HG03469 (cell line): ENCODE measurements at regions not wholly inside any gene's neighbourhood (a gene's known extent, or its start where the extent isn't known, plus 50 kb on each side); places are given as distances from the start of the nearest gene placed in this dataset.
A peak's percentile ranks its signal among the peaks of the same experiment; 100 is the strongest.
"Not testable (repeated sequence)": the region's sequence is repeated elsewhere in the genome, so short reads cannot be mapped to it uniquely, and the experiment has no call there.

Experiments
- ATAC-seq: cut with Tn5 transposase; IDR thresholded peaks from one replicate; pipeline ENCODE4 v1.9.1; 2021; ENCODE audit warnings: mild to moderate bottlenecking, moderate library complexity, moderate number of reproducible peaks; ENCODE audit not compliant: unreplicated experiment

DNA sequence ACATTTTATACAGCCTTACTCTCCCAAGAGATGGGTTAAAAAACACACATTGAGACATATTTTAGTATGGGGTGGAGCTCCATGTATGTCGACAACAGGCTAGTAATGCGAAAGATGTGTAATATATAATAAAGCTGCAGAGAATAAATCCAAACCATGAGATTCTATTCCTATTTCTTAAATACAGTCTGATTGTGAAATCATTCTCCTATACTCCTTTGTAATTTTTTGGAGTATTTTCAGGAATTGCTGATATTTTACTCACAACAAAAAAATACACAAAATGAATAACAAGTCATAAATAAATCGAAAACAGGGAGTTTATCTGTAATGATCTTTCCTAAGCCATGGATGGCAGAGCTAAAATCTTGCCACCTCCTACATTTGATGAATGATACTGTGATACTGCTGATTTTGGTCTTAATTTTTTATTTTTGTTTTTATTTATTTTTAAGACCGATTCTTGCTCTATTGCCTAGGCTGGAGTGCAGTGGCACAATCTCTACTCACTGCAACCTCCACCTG, 173.5 kb upstream of the KLF6 start:
- ATAC-seq = no peak

DNA sequence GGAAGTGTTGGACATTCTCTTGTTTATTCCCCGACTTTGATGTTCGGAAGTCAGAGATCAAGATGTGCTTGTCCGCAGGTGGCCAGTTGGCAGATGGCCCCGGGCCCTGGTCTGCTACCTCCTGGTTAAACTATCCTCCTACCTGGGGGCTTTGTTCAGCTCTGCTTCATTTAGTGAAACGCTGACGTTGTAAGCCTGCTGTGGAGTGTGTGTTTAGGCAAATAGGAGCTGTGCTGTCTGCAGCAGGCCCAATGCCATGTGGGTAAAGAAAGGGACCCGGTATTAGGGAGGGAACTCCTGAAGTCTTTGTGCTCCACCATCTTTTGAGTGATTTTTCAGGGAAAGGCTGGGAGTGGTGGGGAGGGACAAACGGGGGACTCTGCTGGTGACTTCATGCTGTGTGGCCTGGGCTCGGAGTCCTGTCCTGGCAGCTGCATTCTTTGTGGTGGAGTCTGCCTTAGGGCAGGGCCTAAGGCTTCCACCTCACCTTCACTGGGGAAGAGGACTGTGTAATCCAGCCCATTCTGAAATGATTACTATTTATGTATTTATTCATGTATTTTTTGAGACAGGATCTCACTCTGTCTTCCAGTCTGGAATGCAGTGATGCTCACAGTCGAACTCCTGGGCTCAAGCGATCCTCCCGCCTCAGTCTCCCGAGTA, 171.1 kb upstream of the KLF6 start:
- ATAC-seq = no peak

DNA sequence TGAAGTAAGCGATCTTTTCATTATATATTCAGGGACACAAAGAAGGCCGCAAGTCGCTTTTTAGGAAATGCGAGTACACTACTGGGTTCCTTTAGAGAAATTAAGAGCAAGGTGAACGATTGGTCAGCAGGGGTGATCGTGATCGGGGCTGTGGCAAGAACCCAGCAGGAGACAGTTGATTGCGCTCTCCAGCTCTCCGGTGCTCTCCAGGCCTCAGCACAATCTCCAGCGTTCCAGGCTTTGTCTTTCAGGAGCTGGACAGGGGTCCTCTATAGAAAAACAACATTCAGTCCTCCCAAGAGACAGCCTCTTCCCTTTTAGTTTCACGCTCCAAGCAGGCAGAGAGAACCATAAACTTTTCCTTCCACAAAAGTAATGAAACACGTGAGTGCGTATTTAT, 170.5 kb upstream of the KLF6 start:
- ATAC-seq = no peak

DNA sequence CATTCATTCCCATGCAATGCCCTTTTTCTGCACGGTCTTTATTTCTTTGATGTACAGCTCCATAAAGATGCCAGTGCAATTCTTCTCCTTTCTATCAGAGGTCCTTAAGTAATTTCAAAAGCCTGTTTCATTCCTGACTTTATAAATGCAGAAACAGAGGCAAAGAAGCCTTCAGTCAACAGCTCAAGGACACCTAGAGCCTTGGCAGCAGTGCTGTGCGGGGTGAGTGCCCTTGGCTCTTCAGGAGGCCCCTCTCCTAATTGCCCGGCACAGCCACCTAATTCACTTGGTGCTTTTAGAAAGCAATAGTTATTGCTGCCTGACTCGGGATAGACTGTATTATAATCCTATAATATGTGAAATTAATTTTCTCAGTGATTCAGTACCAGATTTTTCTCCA, 169.6 kb upstream of the KLF6 start:
- no peak for ATAC-seq

GRCh38 chr10:3954007-3954406, 169.0 kb upstream of the KLF6 start:
- ATAC-seq = not testable (repeated sequence)

- ATAC-seq = no peak
These were observed 167.0 kb upstream of the KLF6 start for GRCh38 chr10:3951993-3952392.

GRCh38 chr10:3950676-3951275, 165.8 kb upstream of the KLF6 start:
- ATAC-seq = no peak

- ATAC-seq = no peak
These were observed 164.7 kb upstream of the KLF6 start for GRCh38 chr10:3949711-3950110.

DNA sequence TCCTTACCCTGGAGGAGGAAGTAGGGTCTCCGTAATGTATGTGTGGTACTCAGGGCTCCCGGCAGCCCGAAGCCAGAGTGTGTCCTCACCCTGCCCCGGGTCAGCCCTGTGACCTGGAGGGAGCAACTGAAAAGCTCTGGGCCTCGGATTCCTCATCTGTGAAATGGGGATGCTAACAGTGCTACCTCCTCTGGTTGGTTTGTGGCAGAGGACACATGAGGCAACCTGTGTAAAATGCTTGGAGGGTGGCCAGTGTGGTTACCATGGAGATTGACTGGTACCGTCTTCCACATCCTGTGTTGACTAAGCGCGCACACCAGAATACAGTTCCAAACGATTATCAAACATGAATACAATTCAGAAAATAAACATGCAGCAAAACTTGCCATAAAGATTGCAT, 163.8 kb upstream of the KLF6 start:
- ATAC-seq = no peak

DNA sequence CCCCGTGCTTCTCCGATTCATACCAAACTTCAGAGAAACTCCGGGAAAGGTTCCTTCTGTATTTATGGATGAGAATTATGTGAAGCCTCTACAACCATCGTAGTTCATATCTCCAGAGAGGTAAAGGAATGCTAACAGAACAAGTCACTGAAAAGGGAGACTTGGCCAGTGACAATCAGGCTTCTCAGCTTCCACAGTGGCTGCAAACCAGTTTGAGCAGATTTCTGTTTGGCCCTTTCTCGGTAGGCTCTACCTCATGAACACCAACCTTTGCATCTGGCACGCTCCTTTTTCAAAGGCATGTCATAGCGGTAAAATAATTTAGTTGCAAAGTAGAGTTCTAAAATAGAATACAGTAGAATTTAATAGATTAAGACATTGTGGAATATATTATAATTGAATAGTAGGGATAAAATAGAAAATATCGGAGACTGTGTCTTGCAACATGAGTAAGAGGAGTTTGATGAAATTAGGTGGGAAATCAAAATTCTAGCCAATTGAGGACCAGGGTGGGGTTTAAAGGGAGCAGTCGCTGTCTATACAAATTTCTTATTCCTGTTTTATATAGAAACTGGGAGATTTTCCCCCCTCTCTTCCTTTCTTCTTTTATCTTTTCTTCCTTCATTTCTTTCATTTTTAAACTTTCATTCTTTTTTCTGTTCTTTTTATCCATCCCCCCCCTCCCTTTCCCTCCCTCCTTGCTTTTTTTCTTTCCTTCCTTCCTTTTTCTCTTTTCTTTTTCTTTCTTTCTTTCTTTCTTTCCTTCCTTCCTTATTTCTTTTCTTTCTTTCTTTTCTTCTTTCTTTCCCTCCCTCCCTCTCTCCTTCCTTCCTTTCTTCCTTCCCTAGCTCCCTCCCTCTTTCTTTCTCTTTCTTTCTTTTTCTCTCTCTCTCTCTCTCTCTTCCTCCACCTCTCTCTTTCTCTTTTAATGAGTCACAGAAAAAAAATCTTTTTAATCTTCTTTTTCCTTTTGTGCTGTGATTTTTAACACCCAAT, 161.5 kb upstream of the KLF6 start:
- ATAC-seq = no peak

- no peak for ATAC-seq
These were observed 160.0 kb upstream of the KLF6 start for GRCh38 chr10:3945026-3945425.

- no peak for ATAC-seq
These were observed 159.6 kb upstream of the KLF6 start for GRCh38 chr10:3944591-3944990.

- no peak for ATAC-seq
These were observed 158.8 kb upstream of the KLF6 start for GRCh38 chr10:3943695-3944257.

- no peak for ATAC-seq
These were observed 158.0 kb upstream of the KLF6 start for GRCh38 chr10:3942937-3943489.

- ATAC-seq = no peak
These were observed 156.7 kb upstream of the KLF6 start for GRCh38 chr10:3941676-3942075.

GRCh38 chr10:3936422-3937040, 151.5 kb upstream of the KLF6 start:
- ATAC-seq = no peak

GRCh38 chr10:3935933-3936359, 150.9 kb upstream of the KLF6 start:
- no peak for ATAC-seq

- peak; percentile 97 for ATAC-seq
These were observed 150.1 kb upstream of the KLF6 start for GRCh38 chr10:3935141-3935540.

DNA sequence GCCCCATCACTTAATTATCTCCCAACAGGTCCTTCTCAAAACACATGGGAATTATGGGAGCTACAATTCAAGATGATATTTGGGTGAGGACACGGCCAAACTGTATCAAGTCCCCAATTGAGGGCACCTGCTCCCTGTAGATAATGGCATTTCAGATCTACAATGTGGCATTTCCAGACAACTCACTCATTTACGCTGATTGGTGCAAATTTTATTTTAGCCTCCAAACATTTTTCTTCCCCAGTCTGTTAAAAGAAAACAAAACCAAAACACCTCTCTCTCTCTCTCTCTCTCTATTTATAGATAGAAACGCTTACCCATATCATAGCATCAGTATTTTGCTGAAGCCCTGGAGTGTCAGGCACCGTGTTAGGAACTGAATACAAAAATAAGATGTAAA, 148.7 kb upstream of the KLF6 start:
- no peak for ATAC-seq

- ATAC-seq = no peak
These were observed 147.8 kb upstream of the KLF6 start for GRCh38 chr10:3932597-3933375.
